ENCODE measurements at regions not wholly inside any gene's neighbourhood (a gene's known extent, or its start where the extent isn't known, plus 50 kb on each side); places are given as distances from the start of the nearest gene placed in this dataset.

DNA sequence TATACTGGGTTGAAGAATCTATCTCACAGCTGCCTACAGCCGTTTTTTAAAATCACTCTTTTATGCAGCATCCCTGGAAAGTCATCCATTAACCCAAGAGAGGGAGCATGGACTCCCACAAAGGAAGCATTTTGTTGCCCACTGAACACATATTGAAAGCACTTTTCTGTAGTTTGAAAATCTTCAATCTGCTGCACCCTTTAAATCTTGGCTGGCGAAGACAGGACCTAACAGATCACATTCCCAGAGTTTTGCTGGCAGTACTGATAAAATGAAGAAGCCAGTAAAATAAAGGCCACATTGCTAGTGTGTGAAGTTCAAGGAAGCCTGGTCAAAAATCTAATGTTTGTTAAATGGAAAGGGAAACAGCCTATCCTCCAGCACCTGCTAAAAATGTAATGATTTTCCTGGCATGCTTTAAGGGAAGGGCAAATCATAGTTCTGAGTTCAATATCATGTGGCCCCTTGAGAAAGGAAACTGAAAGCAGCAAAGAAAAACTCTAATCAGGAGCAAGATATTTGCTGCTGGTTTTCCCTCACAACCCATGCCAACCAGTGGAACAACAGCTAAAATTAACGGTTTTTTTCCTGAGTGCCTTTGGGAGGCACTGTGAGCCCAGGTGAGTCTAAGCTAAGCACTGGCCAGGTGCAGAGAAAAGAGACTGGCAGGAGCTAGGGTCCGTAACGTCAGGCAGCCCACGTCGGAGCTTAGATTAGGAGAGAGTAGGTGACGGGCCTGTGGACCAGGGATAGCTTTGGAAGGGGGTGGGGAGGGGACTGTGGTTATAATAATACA lies 97.9 kb upstream of the PALS2 start:
- no peak for DNase-seq (ENCODE audit: low spot score)

DNA sequence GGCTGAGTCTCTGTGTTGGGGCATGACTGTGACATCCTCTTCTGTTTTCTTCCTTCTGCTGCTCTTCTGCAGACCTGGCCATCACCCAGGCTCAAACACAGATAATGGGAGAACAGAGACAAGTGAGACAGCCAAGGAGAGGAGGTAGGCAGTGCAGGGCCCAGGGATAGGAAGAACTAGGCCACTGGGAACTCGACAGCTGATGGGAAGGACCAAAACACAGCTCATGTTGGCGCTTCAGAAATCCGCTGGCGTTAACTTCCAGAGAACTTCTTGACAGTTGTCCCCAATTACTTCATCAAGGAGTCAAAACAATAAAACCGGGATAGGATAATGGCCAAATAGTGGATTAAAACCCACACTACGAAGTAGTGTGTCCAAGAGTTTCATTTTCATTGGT lies 97.0 kb upstream of the PALS2 start:
- no peak for DNase-seq (ENCODE audit: low spot score)

DNA sequence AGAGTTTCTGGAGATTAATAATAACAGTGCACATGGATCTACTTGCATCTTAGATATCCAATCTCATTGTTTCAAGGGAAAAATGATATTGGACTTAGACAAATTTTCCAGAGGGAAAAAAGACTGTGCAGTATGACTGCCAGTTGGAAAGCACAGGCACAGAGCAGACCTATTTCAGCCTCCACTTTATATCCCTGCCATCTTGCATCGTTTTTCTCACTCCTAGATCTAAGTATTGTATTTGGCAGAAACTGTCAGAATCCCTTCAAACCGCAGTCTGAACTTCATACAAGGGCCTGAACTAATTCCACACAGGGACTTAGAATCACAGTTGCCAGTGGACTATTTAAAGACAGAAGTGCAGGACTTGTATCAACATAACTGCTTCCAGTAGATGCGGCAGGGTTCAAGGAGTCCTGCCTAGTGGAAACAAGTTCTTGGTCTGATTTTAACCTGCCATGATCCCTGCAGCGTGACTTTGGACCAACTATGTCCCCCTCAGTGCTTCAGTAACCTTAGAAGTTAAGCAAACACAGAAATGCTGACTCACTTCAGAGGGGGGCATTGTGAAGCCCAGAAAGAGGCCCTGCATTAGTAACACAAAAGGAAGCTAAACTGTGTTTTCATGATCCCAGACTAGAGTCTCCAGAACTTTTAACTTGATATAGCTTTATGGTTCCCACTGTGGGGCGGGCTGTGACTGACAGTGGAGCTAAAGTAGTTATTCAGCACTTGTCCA lies 95.7 kb upstream of the PALS2 start:
- peak; percentile 84 for DNase-seq (ENCODE audit: low spot score)

DNA sequence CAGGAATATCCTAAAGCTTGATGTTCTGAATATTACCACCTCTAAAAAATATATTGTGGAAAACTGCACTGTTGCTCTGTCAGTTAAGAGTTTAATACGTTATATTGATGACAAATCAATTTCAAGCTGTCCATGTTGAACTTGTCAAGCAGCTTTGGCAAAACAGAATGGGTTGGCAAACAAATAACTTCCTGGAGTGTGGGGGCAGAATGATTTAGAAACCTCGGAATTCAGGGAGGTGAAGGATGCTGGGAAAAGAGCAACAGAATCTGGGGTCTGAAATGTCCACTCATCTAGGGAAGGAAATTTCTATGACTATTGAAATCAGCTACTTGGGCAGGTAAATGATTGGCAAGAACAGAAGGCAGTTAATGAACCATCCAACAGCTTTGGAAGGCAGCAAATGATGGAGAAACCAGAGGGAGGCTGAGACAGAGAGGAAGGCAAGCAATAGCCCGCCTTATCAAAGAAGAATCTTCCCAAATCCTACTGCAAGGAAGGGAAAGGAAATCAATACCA lies 95.1 kb upstream of the PALS2 start:
- no peak for DNase-seq (ENCODE audit: low spot score)

DNA sequence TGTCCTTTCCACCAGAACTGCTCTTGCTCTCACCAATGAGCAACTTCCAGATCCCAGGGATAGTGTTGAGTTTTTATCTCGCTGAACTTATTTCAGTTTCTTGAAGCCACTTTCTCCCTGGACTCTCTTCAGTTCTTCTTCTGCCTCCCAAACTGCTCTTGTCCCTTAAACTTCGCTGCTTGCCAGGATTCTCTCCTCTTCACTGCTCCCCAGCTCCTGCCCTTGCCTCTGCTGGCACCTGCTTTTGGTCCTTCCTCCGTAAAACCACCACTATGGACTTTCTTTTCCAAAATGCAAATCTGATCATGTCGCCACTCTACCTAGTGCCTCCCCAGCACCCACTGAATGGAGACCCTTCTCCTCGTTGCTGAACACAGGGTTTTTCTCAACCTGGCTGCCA lies 92.8 kb upstream of the PALS2 start:
- DNase-seq (ENCODE audit: low spot score): no peak

DNA sequence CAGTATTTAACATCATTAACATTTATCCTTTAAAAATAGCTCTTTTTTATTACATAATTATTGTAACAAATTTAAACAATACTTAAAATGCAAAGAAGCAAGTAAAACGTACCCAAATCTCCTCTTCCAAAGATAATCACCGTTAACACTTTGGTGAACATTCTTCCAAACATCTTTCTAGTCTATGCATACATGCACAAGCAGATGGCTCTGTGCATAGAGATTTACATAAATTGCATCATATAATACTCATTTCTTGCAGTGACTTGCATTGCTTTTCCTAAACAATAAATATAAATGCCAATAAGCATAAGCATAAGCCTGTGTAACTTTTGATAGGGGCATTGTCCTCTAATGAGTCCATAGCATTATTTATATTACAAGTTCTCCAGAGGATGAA lies 89.4 kb upstream of the PALS2 start:
- no peak for DNase-seq (ENCODE audit: low spot score)

DNA sequence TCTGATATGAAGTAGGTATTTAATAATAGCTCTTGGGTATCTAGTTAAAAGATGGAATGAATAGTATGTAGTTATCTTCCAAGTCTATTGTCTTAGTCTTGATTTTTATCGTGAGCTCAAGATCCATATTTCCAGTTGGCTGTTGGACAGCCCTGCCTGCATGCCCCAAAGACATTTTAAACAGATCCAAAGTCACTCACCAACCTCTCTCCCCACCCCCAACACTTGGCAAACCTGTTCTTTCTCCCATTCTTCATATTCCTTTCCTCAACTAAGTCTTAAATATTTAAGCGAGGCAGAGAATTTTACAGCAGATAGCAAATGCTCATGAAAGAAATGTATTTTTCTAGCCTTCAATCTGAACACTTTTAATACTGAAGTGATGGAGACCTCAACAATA lies 80.7 kb upstream of the PALS2 start:
- DNase-seq (ENCODE audit: low spot score): no peak

DNA sequence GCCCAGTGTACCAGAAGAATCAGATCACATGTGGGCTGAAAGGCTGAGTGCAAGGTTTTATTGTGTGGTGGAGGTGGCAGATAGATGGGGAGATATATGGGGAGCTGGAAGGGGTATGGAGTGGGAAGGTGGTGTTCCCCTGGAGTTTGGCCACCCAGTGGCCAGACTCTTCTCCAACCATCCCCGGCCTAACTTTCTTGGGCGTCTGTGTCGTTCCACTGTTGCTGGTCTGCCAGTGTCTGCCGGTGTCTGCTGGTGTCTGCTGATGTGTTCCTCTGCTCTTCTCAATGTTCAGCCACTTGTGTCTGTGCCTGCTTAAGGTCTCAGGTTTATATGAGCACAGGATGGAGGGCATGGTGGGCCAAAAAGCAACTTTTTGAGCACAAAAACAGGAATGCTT lies 78.4 kb upstream of the PALS2 start:
- no peak for DNase-seq (ENCODE audit: low spot score)

DNA sequence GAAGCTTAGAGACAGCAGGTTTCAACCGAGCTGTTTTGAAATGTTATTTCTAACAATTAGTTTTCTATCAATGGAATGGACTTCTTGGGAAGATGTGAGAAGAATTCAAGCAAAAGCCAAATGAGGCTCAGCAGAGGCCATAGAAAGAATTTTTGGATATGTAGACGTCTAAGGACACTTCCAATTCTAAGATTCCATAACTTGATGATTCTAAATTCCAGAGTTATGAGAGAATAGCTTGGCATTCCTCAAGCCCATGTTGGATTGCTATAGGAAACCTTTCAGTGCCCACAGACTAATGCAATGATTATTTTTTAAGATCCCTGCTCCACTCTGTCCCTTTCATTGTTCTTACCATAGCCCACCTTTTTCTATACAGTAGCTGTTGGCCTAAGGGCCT lies 77.2 kb upstream of the PALS2 start:
- DNase-seq (ENCODE audit: low spot score): no peak

DNA sequence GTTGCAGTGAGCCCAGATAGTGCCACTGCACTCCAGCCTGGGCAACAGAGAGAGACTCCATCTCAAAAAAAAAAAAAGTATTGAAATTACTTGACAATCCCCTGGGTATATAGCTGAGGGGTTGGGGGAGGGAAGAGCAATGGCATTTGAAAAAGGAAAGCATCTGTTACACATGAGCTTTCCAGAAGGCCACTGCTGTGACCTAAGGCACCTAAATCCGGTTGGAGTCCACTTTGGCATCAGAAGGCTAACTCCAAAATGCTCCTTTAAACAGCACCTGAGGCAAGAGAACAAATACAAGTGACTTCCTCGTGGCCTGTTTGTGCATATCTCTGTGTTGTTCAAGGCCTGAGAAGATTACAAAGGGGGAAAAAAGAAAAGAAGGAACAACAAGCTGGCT lies 74.8 kb upstream of the PALS2 start:
- DNase-seq (ENCODE audit: low spot score): no peak

DNA sequence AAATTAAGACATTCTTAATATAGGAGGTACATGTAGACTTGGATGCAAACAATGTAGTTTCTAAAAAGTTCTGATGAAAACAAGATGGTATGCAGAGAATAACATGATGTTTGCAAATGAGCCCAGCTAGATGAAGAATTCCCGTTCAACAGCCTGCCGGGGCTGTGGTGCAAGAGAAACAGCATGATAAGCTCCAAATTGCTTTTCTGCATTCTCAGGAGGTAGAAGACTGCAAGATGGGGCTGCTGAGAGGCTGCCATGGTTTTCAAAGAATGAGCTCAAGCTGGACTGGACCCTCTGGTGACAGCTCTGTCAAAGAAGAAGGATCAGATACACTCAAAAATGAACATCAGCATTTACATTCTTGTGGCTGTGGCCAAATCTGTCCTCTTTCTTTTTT lies 73.4 kb upstream of the PALS2 start:
- DNase-seq (ENCODE audit: low spot score): no peak

DNA sequence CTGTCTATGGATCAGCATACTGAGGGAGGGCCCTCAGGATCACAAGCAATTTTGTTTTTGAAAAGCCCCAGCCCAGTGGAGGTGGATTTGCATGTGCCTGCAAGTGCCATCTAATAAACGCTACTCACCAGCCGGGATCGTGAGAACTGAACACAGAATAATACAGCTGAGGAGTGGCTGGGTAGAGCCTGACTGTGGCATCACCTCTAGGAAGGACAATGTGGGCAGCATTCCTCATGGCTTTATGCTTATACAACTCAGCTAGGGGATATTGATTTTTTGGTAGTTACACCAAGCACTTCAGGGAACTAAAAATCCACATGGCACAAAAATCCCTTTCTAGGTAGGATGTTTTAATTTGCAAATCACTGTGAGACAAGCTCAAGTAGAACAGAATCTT lies 72.7 kb upstream of the PALS2 start:
- DNase-seq (ENCODE audit: low spot score): no peak

DNA sequence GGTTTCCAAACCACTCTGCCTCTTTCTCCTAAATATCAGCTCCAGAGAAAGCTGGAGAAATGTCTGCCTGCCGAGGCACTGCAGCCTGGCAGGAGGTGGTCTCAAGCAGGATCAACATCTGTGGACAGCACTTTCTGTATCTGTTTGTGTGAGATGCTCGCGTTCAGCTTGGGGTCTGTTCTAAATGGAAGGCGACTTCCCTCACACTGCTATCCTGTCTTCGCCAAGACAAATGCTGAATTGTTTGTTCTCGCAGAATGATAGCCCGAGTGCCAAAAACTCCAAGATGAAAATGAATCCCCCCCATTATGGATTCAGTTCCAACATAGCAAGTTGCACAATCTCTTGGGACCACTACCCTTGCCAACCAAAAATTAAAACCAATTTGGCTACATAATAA lies 72.2 kb upstream of the PALS2 start:
- no peak for DNase-seq (ENCODE audit: low spot score)

DNA sequence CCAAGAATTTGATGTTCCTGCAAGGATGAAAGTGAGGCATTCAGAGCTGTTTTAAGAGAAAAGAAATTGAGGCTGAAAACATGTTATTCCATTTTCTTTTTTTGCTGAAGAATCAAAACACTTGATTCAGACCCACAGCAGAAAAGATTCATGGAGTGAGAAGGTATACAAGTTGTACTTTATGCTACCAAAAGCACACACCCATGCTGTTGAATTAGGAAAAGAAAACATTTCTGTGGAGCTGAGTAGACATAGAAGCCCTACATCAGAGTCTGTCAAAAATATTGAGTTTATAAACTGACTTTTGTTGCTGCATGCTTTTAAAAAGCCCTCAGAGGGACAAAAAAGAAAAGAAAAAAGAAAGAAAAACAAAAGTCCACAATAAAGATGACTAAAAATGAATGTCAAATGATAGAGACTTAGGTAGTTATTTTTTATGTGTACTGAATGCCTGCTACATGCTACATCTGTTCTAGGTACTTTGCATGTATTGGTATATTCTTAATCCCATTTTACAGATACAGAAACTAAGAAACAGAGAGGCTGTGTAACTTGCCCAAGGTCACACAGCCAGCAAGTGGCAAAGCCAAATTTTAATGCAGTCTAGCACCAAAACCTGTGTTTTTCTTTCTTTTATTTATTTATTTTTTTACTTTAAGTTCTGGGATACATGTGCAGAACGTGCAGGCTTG lies 71.7 kb upstream of the PALS2 start:
- no peak for DNase-seq (ENCODE audit: low spot score)

DNA sequence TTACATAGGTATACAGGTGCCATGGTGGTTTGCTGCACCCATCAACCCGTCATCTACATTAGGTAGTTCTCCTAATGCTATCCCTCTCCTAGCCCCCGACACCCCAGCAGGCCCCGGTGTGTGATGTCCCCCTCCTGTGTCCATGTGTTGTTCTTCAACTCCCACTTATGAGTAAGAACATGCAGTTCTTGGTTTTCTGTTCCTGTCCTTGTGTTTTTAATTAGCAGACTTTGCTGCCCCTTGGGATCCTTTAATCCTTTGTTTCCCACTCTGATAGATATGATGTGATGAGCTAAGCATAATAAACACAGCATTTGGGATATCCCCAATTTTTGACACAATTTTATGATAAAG lies 71.1 kb upstream of the PALS2 start:
- DNase-seq (ENCODE audit: low spot score): no peak

DNA sequence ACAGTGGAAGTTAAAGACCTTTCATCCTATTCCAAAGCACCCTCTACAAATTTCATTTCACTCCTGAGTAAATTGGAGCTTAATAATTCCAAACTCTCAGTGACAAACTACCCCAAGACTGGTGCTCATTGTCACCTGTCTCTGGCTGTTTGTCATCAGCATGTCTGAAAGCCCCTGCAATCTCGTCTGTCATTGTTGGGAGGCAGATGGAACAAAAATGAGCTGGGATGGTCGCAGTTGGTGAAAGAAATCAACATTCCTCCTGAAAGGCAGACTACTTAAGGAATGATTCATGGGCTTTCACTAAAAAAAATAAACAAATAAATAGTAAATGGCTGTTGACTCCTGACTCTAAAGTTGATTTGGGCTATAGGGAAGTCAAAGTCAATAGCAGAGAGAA lies 69.7 kb upstream of the PALS2 start:
- DNase-seq (ENCODE audit: low spot score): no peak

DNA sequence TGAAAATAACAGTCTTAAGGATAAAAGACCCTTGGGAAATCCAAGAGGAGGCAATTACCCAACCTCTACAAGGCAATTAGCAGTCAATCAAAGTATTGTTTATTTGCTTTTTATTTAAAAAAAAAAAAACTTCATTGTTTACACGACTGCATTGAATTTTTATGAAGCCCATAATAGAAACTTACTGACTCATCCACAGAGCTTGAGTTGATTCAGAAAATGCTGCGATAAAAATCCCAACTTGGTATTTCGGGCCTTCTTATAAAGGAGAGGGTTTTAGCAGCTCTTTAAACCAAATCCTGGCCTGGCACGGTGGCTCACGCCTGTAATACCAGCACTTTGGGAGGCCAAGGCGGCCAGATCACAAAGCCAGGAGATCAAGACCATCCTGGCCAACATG lies 69.2 kb upstream of the PALS2 start:
- DNase-seq (ENCODE audit: low spot score): no peak

DNA sequence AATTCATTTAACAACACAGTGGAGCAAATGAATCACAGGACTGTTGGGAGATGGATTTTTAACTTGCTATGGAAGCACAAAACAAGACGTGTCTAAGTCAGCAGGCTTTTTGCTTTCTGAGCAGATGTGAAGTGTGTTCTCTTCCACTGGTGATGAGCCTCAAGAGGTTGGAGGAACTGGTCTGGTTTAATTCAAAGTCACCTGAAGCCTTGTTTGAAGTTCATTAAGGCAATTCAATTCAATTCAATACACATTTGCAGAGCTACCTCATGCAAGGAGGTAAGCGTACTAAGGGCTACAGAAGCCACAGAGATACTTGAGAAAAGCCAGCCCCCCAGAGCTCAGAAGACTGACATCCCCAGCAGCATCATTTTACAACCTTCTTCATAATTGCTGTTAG lies 68.4 kb upstream of the PALS2 start:
- DNase-seq (ENCODE audit: low spot score): no peak

DNA sequence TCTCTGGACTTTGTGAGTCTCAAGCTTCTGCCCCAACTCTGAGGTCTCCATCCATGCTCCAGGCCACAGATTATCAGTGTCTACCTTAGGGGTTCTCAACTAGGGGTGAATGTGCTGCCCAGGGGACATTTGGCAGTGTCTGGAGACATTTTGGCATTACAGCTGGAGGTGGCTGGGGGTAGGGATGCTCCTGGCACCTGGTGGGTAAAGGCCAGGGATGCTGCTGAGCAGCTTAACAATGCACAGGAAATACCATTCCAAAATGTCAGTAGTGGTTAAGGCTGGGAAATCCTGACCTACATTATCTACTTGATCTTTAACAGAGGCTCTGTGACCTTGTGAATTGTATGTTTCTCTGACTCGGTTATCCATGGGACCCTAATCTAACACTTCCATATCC lies 67.3 kb upstream of the PALS2 start:
- DNase-seq (ENCODE audit: low spot score): no peak

DNA sequence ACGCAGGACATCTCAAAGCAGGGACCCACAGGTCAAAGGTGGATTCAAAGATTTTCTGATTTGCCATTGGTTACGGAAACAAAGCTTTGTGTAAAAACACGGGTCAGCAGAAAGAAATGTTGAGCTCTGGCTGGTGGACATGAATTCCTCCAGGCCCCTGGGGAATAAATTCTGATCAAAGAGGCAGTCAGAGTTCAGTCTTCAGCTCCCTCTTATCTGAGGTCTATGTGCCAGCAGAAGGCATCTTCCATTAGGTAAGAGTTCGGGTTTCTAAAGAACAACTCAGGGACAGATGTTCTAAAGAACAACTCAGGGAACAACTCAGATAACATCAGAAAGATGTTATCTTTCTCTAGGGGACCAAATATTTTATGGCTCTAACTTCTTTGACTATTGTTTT lies 64.9 kb upstream of the PALS2 start:
- DNase-seq (ENCODE audit: low spot score): no peak

DNA sequence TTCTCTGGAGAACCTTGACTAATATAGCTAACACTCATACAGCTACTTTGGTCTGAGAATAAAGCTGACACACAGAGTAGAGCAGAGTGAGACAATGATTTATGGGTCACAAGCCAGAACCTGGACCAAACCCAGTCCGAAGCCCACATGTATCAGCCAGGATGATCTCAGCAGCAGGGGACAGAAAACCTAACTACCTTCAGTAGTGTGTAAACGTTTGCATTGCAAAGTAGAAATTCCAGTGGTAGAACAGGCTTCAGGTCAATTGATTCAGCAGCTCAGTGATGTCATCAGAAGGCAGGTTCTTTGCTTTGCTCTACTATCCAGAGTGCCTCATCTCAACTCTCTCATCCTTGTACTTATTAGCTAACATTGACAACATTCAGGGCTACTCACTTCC lies 62.5 kb upstream of the PALS2 start:
- DNase-seq (ENCODE audit: low spot score): no peak

DNA sequence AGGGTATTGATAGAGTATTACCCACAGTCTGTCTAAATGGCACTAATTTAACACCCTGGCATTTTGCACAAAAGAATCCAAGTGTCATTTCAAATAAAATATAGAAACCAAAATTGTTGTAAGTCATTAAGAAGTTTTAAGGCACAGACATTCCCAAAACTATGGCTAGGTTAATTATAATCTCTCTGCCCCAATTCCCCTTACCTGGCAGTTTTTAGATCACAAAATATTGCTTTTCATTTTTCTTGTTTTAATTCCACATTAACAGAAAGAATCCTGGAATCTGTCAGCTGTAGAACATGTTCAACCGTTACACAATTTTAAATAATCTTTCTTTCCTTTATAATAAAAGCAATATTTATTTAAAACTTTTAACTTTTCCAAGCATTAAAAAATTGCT lies 56.1 kb upstream of the PALS2 start:
- DNase-seq (ENCODE audit: low spot score): no peak

DNA sequence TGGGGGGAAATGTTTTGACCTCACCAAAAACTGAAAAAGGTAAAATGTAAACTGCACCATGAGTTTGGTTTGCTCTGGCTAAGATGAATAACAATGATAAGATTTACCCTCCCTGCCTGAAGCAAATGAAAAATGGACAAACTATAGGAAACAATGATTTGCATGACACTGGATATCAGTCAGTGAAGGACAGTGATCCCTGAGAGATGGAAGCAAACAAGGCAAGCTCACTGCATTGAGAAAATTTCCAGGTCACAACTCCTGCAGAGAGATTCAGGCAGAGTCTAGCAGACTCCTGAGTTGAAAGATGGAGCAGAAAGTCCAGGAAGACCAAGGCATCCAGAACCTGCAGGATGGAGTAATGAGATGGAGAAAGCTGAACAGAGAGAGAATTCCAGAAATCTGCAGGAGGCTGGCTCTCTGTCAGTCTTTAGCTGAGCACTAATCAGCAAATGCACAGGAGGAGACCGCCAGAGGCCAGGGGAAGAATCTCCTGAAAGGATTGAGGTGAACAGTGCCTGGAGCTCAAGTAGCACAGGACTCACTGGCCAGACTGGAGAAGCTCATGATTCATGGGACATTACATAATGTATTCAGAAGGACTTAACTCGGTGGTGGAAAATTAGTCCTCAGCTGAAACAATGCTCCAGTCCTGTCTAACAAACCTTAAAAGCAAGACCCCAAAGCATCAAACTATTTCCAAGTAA lies 51.2 kb upstream of the PALS2 start:
- no peak for DNase-seq (ENCODE audit: low spot score)

All from AG20443 (cell line).